A673 (cell line): ENCODE measurements at regions not wholly inside any gene's neighbourhood (a gene's known extent, or its start where the extent isn't known, plus 50 kb on each side); places are given as distances from the start of the nearest gene placed in this dataset.

Experiments
- EZH2 ChIP-seq: fragments of 200-600 bp; sonication (generic); IDR thresholded peaks from 2 replicates; pipeline ENCODE4 v1.6.1; 2017; ENCODE audit warnings: borderline replicate concordance, low read depth, mild to moderate bottlenecking, mixed read lengths, antibody characterized with exemption, low read length; ENCODE audit not compliant: poor library complexity, severe bottlenecking
- TF ChIP-seq, protein P1 (sequence below): fragments of 300-800, 200-600 bp; sonication (generic); conservative IDR thresholded peaks from 2 replicates; pipeline ENCODE4 v1.5.1; 2017; ENCODE audit warnings: low read depth, mild to moderate bottlenecking, antibody characterized with exemption, low read length, moderate library complexity, mixed read lengths

DNA sequence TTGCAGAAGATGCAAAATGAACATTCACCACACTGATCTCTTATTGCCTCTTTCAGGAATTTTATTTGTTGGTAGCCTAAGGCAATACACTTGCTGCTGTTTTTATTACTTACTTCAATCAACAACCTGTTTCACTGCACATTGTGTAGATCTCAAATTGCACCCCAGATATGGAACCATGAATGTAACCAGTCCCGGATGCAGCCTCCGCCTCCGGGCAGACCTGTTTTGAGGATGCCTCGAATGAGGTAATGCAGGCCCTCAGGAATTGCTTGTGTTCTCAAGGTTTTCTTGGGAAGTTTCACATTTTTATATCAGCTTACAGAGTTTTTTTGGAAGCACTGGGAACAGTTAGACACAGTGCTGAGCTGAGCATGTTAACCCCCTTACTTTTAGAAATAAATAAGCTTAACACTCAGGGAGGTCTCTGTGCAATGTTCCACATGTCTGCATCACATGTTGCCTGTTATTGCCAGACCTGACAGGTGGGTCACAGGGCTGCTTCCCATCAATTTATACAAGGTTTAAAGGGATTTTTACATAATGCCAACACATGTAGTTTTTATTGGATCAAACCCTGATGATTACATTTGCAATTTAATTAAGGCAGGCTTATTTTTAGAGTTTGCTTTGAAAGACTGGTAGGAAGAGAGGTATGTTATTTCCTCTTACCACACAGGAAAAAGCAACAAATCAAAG is 193.1 kb upstream of the POM121L12 start:
- TF ChIP-seq, protein P1, sequence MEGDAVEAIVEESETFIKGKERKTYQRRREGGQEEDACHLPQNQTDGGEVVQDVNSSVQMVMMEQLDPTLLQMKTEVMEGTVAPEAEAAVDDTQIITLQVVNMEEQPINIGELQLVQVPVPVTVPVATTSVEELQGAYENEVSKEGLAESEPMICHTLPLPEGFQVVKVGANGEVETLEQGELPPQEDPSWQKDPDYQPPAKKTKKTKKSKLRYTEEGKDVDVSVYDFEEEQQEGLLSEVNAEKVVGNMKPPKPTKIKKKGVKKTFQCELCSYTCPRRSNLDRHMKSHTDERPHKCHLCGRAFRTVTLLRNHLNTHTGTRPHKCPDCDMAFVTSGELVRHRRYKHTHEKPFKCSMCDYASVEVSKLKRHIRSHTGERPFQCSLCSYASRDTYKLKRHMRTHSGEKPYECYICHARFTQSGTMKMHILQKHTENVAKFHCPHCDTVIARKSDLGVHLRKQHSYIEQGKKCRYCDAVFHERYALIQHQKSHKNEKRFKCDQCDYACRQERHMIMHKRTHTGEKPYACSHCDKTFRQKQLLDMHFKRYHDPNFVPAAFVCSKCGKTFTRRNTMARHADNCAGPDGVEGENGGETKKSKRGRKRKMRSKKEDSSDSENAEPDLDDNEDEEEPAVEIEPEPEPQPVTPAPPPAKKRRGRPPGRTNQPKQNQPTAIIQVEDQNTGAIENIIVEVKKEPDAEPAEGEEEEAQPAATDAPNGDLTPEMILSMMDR, result no peak
- TF ChIP-seq EZH2, result no peak
